GM19395 (cell line): ENCODE measurements at regions not wholly inside any gene's neighbourhood (a gene's known extent, or its start where the extent isn't known, plus 50 kb on each side); places are given as distances from the start of the nearest gene placed in this dataset.
"Not testable (repeated sequence)": the region's sequence is repeated elsewhere in the genome, so short reads cannot be mapped to it uniquely, and the experiment has no call there.

Source experiments
- ATAC-seq: cut with Tn5 transposase; IDR thresholded peaks from one replicate; pipeline ENCODE4 v1.9.1; 2021; ENCODE audit warnings: mild to moderate bottlenecking, moderate library complexity; ENCODE audit not compliant: unreplicated experiment

- no peak for ATAC-seq
These were observed 255.9 kb upstream of the NFIA start for GRCh38 chr1:60826320-60827094.

DNA sequence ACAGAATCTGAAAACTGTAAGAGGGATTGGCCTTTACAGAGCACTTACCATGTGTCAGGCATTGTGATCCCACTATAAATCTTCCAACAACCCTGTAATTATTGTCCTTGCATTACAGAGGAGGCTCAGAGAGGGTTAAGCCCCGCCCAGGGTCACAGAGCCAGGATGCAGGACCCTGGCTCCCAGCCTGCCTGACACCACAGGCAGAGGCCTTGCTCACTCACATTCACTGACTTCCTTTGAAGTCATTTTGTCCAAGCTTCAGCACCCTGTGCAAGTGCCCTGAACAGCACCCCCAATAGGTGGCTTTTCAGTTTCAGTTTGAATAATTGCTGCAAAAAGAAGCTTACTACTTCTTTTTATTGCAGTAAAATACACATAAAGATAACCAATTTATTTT lies 256.8 kb upstream of the NFIA start:
- no peak for ATAC-seq

GRCh38 chr1:60823151-60823550 lies 259.2 kb upstream of the NFIA start:
- no peak for ATAC-seq

DNA sequence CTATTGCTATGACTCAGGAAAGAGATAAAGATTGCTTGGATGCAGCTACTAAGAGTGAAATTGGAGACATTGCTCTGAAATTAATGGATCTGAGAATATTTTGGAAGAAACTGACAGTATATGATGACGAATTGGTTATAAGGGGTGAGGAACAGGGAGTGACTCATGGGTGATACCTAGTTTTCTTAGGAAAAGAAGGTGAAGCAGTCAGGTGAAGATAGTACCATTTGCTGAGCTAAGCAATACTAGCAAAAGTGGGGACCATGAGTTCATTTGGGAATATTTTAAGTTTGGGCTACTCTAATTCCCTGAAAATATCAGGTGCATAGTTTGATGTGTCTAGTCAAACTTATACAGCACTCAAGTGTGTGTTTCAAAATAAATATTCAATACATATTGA lies 260.1 kb upstream of the NFIA start:
- ATAC-seq: no peak

DNA sequence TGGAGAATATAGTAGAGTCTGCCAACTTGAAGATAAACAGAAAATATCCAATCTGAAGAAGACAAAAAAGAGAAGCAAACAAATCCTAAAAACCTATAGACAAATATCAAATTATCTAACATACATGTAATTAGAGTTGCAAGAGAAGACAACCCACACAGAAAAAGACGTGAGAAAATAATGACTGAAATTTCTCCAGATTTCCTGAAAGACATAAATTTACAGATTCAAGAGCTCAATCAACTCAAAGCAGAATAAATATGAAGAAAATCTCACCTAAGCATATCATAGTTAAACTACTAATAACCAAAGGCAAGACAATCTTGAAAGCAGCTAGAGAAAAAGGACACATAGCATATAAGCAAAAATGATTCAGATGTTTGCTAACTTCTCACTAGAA lies 261.2 kb upstream of the NFIA start:
- ATAC-seq: no peak

- no peak for ATAC-seq
These were observed 263.2 kb upstream of the NFIA start for GRCh38 chr1:60818969-60819701.

GRCh38 chr1:60813071-60813470 lies 269.3 kb upstream of the NFIA start:
- no peak for ATAC-seq

DNA sequence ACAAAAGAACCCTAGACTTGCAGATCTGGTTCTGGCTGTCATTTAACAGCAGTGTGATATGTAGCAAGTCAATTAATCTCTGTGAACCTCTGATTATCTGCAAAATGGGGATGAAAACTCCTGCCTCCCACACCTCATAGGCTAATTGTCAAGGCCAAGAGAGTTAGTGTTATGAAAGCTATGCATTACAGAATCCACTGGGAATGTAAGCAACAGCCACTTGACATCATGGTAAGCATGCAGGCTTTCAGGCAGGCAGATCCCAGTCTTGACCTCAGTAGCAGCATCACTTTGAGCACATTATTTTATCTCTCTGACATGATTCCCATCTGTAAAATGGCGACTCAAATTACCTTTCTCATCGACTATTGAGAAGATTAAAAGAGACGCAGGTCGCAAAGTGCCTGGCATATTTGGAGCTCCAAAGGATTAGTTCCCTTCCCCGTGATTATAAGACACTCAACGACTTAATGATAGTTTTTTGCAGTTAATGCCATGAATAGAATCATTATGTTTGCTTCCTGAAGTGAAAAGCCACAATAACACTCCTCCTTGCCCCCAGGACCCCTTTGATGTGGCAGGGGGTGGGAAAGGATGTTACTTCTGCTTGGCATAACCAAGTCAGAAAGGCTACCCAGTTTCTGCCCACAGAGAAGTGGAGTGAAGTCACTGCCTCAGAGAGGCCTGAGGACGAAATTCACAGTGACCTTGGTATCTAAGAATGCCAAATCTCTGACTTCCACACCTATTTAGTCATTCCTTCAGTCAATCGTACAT lies 273.0 kb upstream of the NFIA start:
- no peak for ATAC-seq

- no peak for ATAC-seq
These were observed 273.7 kb upstream of the NFIA start for GRCh38 chr1:60808676-60809075.

DNA sequence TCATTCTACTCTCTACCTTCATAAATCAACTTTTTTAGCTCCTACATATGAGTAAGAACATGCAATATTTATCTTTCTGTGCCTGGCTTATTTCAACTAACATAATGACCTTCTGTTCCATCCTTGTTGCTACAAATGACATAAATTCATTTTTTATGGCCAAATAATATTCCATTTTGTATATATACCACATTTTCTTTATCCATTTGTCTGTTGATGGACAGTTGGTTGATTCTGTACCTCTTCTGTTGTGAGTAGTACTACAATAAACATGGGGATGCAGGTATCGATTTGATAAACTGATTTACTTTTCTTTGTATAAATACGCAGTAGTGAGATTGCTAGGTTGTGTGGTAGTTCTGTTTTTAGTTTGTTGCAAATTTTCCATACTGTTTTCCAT lies 279.5 kb upstream of the NFIA start:
- no peak for ATAC-seq

- ATAC-seq: no peak
These were observed 285.0 kb upstream of the NFIA start for GRCh38 chr1:60797351-60797750.

DNA sequence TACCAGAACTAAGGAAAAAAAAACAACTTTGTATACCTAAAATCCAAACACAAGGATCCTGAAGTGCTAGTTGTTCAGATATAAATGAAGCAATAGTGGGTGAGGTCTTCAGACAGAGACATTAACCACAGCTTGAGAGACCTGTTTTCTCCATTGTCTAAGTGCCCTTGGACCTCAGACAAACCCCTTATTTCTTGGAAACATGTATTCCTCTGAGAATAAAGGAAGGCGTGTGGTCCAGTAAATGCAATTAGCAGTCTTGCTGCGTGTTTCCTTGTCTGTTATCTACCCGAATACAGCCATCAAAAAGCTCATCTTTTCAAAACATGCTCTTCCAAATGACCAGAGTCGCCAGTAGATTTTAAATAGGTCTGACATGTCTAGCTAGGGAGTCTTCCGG lies 291.1 kb upstream of the NFIA start:
- no peak for ATAC-seq

DNA sequence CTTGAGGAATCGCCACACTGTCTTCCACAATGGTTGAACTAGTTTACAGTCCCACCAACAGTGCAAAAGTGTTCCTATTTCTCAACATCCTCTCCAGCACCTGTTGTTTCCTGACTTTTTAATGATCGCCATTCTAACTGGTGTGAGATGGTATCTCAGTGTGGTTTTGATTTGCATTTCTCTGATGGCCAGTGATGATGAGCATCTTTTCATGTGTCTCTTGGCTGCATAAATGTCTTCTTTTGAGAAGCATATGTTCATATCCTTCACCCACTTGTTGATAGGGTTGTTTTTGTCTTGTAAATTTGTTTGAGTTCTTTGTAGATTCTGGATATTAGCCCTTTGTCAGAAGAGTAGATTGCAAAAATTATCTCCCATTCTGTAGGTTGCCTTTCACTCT lies 309.3 kb upstream of the NFIA start:
- not testable (repeated sequence) for ATAC-seq

GRCh38 chr1:60769082-60769481 lies 313.3 kb upstream of the NFIA start:
- ATAC-seq: no peak

DNA sequence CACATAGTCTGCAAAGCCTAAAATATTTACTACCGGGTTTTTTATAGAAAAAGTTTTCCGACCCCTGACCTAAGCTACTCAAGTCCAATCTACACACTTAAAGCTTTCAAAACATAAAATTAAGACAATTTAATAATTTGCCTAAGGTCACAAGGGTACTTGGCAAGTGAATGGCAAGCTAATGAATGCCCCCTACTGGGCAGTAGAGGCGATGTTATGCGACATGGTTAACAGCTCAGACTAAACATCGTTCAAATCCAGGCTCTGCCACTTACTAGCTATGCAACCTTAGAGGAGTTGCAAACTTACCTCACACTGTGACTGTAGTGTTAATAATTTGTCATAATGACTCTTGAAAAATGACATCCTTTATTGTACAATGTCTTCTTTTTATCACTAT lies 317.2 kb upstream of the NFIA start:
- ATAC-seq: peak; percentile 71

DNA sequence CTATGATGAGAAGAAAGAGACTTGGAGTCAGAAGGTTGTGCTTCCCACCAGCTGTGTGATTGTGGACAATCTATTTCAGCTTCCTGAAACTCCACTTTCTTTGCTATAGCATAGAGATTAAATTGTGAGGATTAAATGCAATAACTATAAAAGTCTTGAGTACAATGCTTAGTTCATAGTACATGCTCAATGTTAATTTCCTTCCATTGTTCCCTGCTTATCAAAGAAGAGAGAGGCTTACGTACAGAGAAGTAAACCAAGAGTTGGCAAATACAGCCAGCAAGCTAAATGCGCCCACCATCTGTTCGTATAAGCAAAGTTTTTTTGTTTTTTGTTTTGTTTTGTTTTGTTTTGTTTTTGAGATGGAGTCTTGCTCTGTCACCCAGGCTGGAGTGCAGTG lies 317.9 kb upstream of the NFIA start:
- ATAC-seq: no peak

GRCh38 chr1:60763741-60764140 lies 318.6 kb upstream of the NFIA start:
- ATAC-seq: no peak

GRCh38 chr1:60762911-60763310 lies 319.4 kb upstream of the NFIA start:
- no peak for ATAC-seq

DNA sequence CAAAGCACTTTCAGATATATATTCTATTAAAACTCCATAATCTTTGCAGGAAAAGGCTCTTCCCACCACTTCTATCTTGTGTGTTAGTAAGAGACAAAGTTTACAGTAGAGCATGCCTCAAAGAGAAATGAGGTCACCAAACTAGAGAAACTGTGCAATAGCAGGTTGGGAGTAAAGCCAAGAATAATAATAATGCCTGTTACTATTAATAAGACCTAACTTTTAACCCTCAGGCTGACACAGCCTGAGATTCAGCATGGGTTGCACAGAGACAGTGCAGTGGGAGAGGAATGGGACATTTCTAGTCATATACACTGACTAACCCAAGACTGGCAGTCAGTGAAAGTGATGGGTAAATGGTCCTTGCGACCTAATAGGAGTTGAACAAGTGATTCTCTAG lies 320.2 kb upstream of the NFIA start:
- no peak for ATAC-seq

DNA sequence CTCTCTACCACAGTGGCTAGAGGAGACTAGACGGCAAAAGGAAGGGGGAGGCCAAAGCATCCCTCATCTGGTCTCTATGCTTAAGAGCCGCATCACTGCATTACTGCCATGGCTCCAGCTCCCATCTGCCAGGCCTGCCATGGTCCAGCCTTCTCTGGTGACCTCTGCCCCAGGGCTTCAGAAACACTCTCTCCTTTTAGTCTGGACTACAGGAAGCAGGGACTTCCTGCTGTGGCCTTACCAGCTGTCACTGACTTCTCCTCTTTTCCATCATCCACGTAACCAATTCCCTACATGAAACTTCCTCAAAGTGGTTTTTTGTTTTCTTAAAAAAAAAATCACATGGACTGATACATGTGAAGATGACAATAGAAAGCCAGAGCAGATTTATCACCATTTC lies 323.1 kb upstream of the NFIA start:
- no peak for ATAC-seq

DNA sequence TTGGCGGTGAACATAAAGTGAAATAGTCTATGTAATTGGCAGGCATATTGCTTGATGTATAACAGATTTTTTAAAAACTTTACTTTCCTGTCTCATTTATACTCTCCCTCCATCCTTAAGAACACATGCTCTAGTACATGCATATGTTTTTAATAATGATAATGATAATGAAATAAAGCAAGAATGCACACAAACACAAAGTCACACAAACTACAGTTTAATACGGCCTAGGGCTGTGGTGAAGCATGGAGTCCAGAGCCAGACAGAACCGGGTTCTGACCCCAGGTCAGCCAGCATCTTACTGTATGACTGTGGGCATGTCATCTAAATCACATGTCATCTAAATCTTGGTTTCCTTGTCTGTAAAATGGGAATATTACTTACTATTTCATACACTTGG lies 324.9 kb upstream of the NFIA start:
- no peak for ATAC-seq
